ENCODE measurements at regions not wholly inside any gene's neighbourhood (a gene's known extent, or its start where the extent isn't known, plus 50 kb on each side); places are given as distances from the start of the nearest gene placed in this dataset.

GRCh38 chr12:127962303-127962702, 304.7 kb upstream of the TMEM132C start:
- TF ChIP-seq CTCF (IDR thresholded peaks at IDR 0.05; ENCODE audit: insufficient read depth, low read length, poor library complexity, severe bottlenecking) (no peak), EZH2phosphoT487 (conservative IDR thresholded peaks at IDR 0.05; ENCODE audit: low read length) (no peak)
